ENCODE measurements at regions not wholly inside any gene's neighbourhood (a gene's known extent, or its start where the extent isn't known, plus 50 kb on each side); places are given as distances from the start of the nearest gene placed in this dataset.
A peak's percentile ranks its signal among the peaks of the same experiment; 100 is the strongest.

- no peak for DNase-seq
Observed at GRCh38 chr3:22236490-22237270, 485.7 kb upstream of the ZNF385D start.

GRCh38 chr3:22239011-22239410 lies 488.0 kb upstream of the ZNF385D start:
- no peak for DNase-seq

- DNase-seq = no peak
Observed at GRCh38 chr3:22241110-22241509, 490.1 kb upstream of the ZNF385D start.

- no peak for DNase-seq
Observed at GRCh38 chr3:22244761-22245521, 493.9 kb upstream of the ZNF385D start.

GRCh38 chr3:22245811-22246583 lies 495.0 kb upstream of the ZNF385D start:
- peak; percentile 63 for DNase-seq

- no peak for DNase-seq
Observed at GRCh38 chr3:22249658-22250057, 498.6 kb upstream of the ZNF385D start.

GRCh38 chr3:22257252-22257651 lies 506.2 kb upstream of the ZNF385D start:
- DNase-seq = no peak

GRCh38 chr3:22262386-22262785 lies 511.4 kb upstream of the ZNF385D start:
- no peak for DNase-seq

- no peak for DNase-seq
Observed at GRCh38 chr3:22263042-22263441, 512.0 kb upstream of the ZNF385D start.

GRCh38 chr3:22265403-22265802 lies 514.4 kb upstream of the ZNF385D start:
- no peak for DNase-seq

GRCh38 chr3:22269831-22270230 lies 518.8 kb upstream of the ZNF385D start:
- DNase-seq = no peak

- DNase-seq = no peak
Observed at GRCh38 chr3:22276351-22276750, 525.3 kb upstream of the ZNF385D start.

GRCh38 chr3:22284559-22284958 lies 533.5 kb upstream of the ZNF385D start:
- no peak for DNase-seq

GRCh38 chr3:22288756-22289155 lies 537.7 kb upstream of the ZNF385D start:
- no peak for DNase-seq

- no peak for DNase-seq
Observed at GRCh38 chr3:22292681-22293080, 541.7 kb upstream of the ZNF385D start.

- peak; percentile 37 for DNase-seq
Observed at GRCh38 chr3:22296601-22297000, 545.6 kb upstream of the ZNF385D start.

- DNase-seq = no peak
Observed at GRCh38 chr3:22297436-22297835, 546.4 kb upstream of the ZNF385D start.

- no peak for DNase-seq
Observed at GRCh38 chr3:22306454-22306853, 555.4 kb upstream of the ZNF385D start.

GRCh38 chr3:22308871-22309270 lies 557.9 kb upstream of the ZNF385D start:
- no peak for DNase-seq

- no peak for DNase-seq
Observed at GRCh38 chr3:22315925-22316324, 564.9 kb upstream of the ZNF385D start.

- DNase-seq = no peak
Observed at GRCh38 chr3:22318325-22318724, 567.3 kb upstream of the ZNF385D start.

GRCh38 chr3:22319446-22319845 lies 568.4 kb upstream of the ZNF385D start:
- no peak for DNase-seq

- DNase-seq = no peak
Observed at GRCh38 chr3:22322861-22323260, 571.9 kb upstream of the ZNF385D start.

GRCh38 chr3:22326305-22326704 lies 575.3 kb upstream of the ZNF385D start:
- no peak for DNase-seq
